Skeletal muscle tissue (tissue), 3 donors: ENCODE measurements at regions not wholly inside any gene's neighbourhood (a gene's known extent, or its start where the extent isn't known, plus 50 kb on each side); places are given as distances from the start of the nearest gene placed in this dataset.

Source experiments
- H3K27ac ChIP-seq: one replicate; pipeline ENCODE4 v1.7.0; 2013; ENCODE audit warnings: mild to moderate bottlenecking, low read depth, low read length, inconsistent platforms
- H3K27me3 ChIP-seq, 3 donors: one replicate each; pipeline ENCODE4 v1.7.0; 2013; ENCODE audit warnings: low read length in 3 of 3; ENCODE audit not compliant: control insufficient read depth in 3 of 3, insufficient read depth in 3 of 3
- H3K36me3 ChIP-seq, 3 donors: one replicate each; pipeline ENCODE4 v1.7.0; 2013; ENCODE audit warnings: low read length in 3 of 3; ENCODE audit not compliant: control insufficient read depth in 3 of 3, insufficient read depth in 3 of 3
- H3K4me1 ChIP-seq, 3 donors: one replicate each; pipeline ENCODE4 v1.7.0; 2013; ENCODE audit warnings: low read length in 3 of 3, mild to moderate bottlenecking in 3 of 3; ENCODE audit not compliant: control insufficient read depth in 3 of 3, insufficient read depth in 3 of 3
- H3K4me3 ChIP-seq, 3 donors: one replicate each; pipeline ENCODE4 v1.7.0; 2013; ENCODE audit warnings: low read length in 3 of 3
- H3K9ac ChIP-seq, 3 donors: one replicate each; pipeline ENCODE4 v1.7.0; 2013; ENCODE audit warnings: low read length in 3 of 3, mild to moderate bottlenecking in 3 of 3, moderate library complexity in 2 of 3, low read depth in 1 of 3
- H3K9me3 ChIP-seq, 3 donors: one replicate each; pipeline ENCODE4 v1.7.0; 2013; ENCODE audit warnings: low read length in 3 of 3; ENCODE audit not compliant: control insufficient read depth in 3 of 3
- donor health status: Osteomylitis.

- Histone ChIP-seq H3K36me3 (no peaks in the 10 kb centered on the region), H3K27ac (no peak overlapping the region), H3K4me3 (no peak overlapping the region), H3K9me3 (no peaks in the 10 kb centered on the region), H3K4me1 (peaks cover 13 to 20% (median 14%) of the 10 kb centered on the region in 3 donors), H3K27me3 (no peaks in the 10 kb centered on the region), H3K9ac (no peak overlapping the region)
Measured at GRCh38 chr10:91073286-91073979, 147.0 kb upstream of the PCGF5 start.

- H3K9ac ChIP-seq = peak overlapping the region in 2 of 3 donors; percentile 65 to 69
Measured at GRCh38 chr10:91076991-91077548, 143.4 kb upstream of the PCGF5 start.

GRCh38 chr10:91077549-91078071 lies 142.9 kb upstream of the PCGF5 start:
- peak overlapping the region; percentile 17 to 56 (median 48) for H3K4me3 ChIP-seq

More at GRCh38 chr10:91076991-91077548, 143.4 kb upstream of the PCGF5 start:
- H3K36me3 ChIP-seq = no peaks in the 10 kb centered on the region
- H3K4me1 ChIP-seq = peaks cover 14 to 26% (median 15%) of the 10 kb centered on the region in 3 donors
- H3K27me3 ChIP-seq = no peaks in the 10 kb centered on the region
- no peaks in the 10 kb centered on the region for H3K9me3 ChIP-seq
- H3K4me3 ChIP-seq = peak overlapping the region; percentile 17 to 56 (median 48)
- peak overlapping the region; percentile 62 for H3K27ac ChIP-seq

GRCh38 chr10:91080776-91081175 lies 139.7 kb upstream of the PCGF5 start:
- Histone ChIP-seq H3K27me3 (no peaks in the 10 kb centered on the region), H3K27ac (no peak overlapping the region), H3K4me3 (no peak overlapping the region), H3K4me1 (peaks cover 14 to 26% (median 15%) of the 10 kb centered on the region in 3 donors), H3K9me3 (no peaks in the 10 kb centered on the region), H3K9ac (no peak overlapping the region), H3K36me3 (no peaks in the 10 kb centered on the region)

More at GRCh38 chr10:91077549-91078071, 142.9 kb upstream of the PCGF5 start:
- H3K9ac ChIP-seq = peak overlapping the region; percentile 65 to 69 (median 68)
- H3K27me3 ChIP-seq = no peaks in the 10 kb centered on the region
- peaks cover 14 to 26% (median 15%) of the 10 kb centered on the region in 3 donors for H3K4me1 ChIP-seq
- H3K36me3 ChIP-seq = no peaks in the 10 kb centered on the region
- H3K9me3 ChIP-seq = no peaks in the 10 kb centered on the region
- H3K27ac ChIP-seq = peak overlapping the region; percentile 62

- Histone ChIP-seq H3K27ac (no peak overlapping the region), H3K36me3 (no peaks in the 10 kb centered on the region), H3K4me3 (no peak overlapping the region), H3K4me1 (peaks cover 11 to 14% (median 12%) of the 10 kb centered on the region in 3 donors), H3K9ac (no peak overlapping the region), H3K27me3 (no peaks in the 10 kb centered on the region), H3K9me3 (no peaks in the 10 kb centered on the region)
Measured at GRCh38 chr10:91082447-91082846, 138.0 kb upstream of the PCGF5 start.

GRCh38 chr10:91088300-91089140 lies 131.9 kb upstream of the PCGF5 start:
- no peaks in the 10 kb centered on the region for H3K36me3 ChIP-seq
- H3K27ac ChIP-seq = peak overlapping the region; percentile 2
- H3K9ac ChIP-seq = peak overlapping the region in 1 of 3 donors; percentile 46
- H3K4me1 ChIP-seq = peaks cover 6 to 16% (median 15%) of the 10 kb centered on the region in 3 donors
- no peaks in the 10 kb centered on the region for H3K27me3 ChIP-seq
- H3K4me3 ChIP-seq = no peak overlapping the region
- no peaks in the 10 kb centered on the region for H3K9me3 ChIP-seq

GRCh38 chr10:91090761-91091529 lies 129.5 kb upstream of the PCGF5 start:
- Histone ChIP-seq H3K27ac (no peak overlapping the region), H3K4me1 (peaks cover 6 to 16% (median 15%) of the 10 kb centered on the region in 3 donors)

GRCh38 chr10:91091780-91092179 lies 128.7 kb upstream of the PCGF5 start:
- Histone ChIP-seq H3K27ac (no peak overlapping the region), H3K4me3 (no peak overlapping the region), H3K9ac (no peak overlapping the region), H3K36me3 (no peaks in the 10 kb centered on the region), H3K4me1 (peaks cover 6 to 16% (median 15%) of the 10 kb centered on the region in 3 donors), H3K9me3 (no peaks in the 10 kb centered on the region), H3K27me3 (no peaks in the 10 kb centered on the region)

More at GRCh38 chr10:91090761-91091529, 129.5 kb upstream of the PCGF5 start:
- Histone ChIP-seq H3K36me3 (no peaks in the 10 kb centered on the region), H3K4me3 (no peak overlapping the region), H3K9me3 (no peaks in the 10 kb centered on the region), H3K9ac (no peak overlapping the region), H3K27me3 (no peaks in the 10 kb centered on the region)

- Histone ChIP-seq H3K9ac (no peak overlapping the region), H3K27ac (no peak overlapping the region), H3K4me1 (no peaks in the 10 kb centered on the region), H3K4me3 (no peak overlapping the region), H3K27me3 (no peaks in the 10 kb centered on the region), H3K9me3 (no peaks in the 10 kb centered on the region), H3K36me3 (no peaks in the 10 kb centered on the region)
Measured at GRCh38 chr10:91096274-91096673, 124.2 kb upstream of the PCGF5 start.
